ENCODE measurements at regions not wholly inside any gene's neighbourhood (a gene's known extent, or its start where the extent isn't known, plus 50 kb on each side); places are given as distances from the start of the nearest gene placed in this dataset.

DNA sequence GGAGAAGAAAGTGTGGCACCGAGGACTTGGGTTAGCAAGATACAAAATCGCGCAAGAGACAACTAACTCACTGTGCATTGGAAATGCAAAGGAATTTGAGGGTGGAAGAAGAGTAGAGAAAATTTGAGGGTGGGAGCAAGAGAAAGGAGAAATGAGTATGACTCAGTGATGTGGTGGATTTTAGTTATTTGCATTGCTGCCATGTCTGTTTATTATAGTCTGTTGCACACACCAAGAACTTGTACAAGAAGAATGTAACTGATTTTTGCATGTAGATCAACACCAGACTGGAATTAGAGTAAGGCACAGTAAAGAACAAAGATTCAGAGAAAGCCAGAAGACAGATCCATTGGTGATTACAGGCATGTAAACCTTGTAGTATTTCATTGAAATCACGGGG is 71.6 kb upstream of the SMIM36 start:
- Histone ChIP-seq H3K4me1 (ENCODE audit: control insufficient read depth, extremely low read depth, insufficient read depth, low read length) (no peaks in the 10 kb centered on the region), H3K79me2 (ENCODE audit: control insufficient read depth, insufficient read depth, low read length) (no peaks in the 10 kb centered on the region), H3K36me3 (ENCODE audit: control insufficient read depth in 2 of 2, extremely low read depth in 1 of 2, insufficient read depth in 2 of 2, low read length in 2 of 2) (no peaks in the 10 kb centered on the region), H3K9ac (ENCODE audit: control insufficient read depth, extremely low read depth, insufficient read depth, low read length) (no peak overlapping the region), H3K4me3 (ENCODE audit: control insufficient read depth in 2 of 3, extremely low read depth in 1 of 3, insufficient read depth in 2 of 3, low read depth in 1 of 3, low read length in 3 of 3) (no peak overlapping the region), H3K27me3 (ENCODE audit: control insufficient read depth, extremely low read depth, insufficient read depth, low read length) (no peaks in the 10 kb centered on the region), H3K4me2 (ENCODE audit: control insufficient read depth, extremely low read depth, insufficient read depth, low read depth, low read length) (no peak overlapping the region), H3K9me1 (ENCODE audit: control insufficient read depth, extremely low read depth, insufficient read depth, low read length) (no peaks in the 10 kb centered on the region), H4K20me1 (ENCODE audit: control insufficient read depth, extremely low read depth, insufficient read depth, low read length) (no peaks in the 10 kb centered on the region), H2AFZ (ENCODE audit: control insufficient read depth, low read length) (no peak overlapping the region), H3K27ac (ENCODE audit: control insufficient read depth, insufficient read depth, low read length) (no peak overlapping the region), H3K9me3 (ENCODE audit: control insufficient read depth, low read depth, low read length) (no peaks in the 10 kb centered on the region)
- FAIRE-seq (no peak), DNase-seq (ENCODE audit: low read depth, low spot score) (no peak)
- no peak for TF ChIP-seq EZH2 (IDR thresholded peaks at IDR 0.05; ENCODE audit: low read length)
- no peak for TF ChIP-seq CTCF (optimal IDR thresholded peaks at IDR 0.05 in 1 of 3, IDR thresholded peaks at IDR 0.05 in 1 of 3, conservative IDR thresholded peaks at IDR 0.05 in 1 of 3; ENCODE audit: extremely low read depth in 1 of 3, insufficient read depth in 2 of 3, low read length in 3 of 3)
- dilution Hi-C loops (cut with MboI; ENCODE audit: extremely low pct_ligation_motif_present, low sequenced_read_pairs): no loop called here

- Histone ChIP-seq H3K9ac (ENCODE audit: control insufficient read depth, extremely low read depth, insufficient read depth, low read length) (no peak overlapping the region), H3K9me1 (ENCODE audit: control insufficient read depth, extremely low read depth, insufficient read depth, low read length) (no peaks in the 10 kb centered on the region), H3K4me2 (ENCODE audit: control insufficient read depth, extremely low read depth, insufficient read depth, low read depth, low read length) (no peak overlapping the region), H3K36me3 (ENCODE audit: control insufficient read depth in 2 of 2, extremely low read depth in 1 of 2, insufficient read depth in 2 of 2, low read length in 2 of 2) (no peaks in the 10 kb centered on the region), H2AFZ (ENCODE audit: control insufficient read depth, low read length) (no peak overlapping the region), H3K4me1 (ENCODE audit: control insufficient read depth, extremely low read depth, insufficient read depth, low read length) (peaks cover 15% of the 10 kb centered on the region), H3K9me3 (ENCODE audit: control insufficient read depth, low read depth, low read length) (no peaks in the 10 kb centered on the region), H3K27me3 (ENCODE audit: control insufficient read depth, extremely low read depth, insufficient read depth, low read length) (no peaks in the 10 kb centered on the region), H3K27ac (ENCODE audit: control insufficient read depth, insufficient read depth, low read length) (no peak overlapping the region), H4K20me1 (ENCODE audit: control insufficient read depth, extremely low read depth, insufficient read depth, low read length) (no peaks in the 10 kb centered on the region), H3K79me2 (ENCODE audit: control insufficient read depth, insufficient read depth, low read length) (no peaks in the 10 kb centered on the region), H3K4me3 (ENCODE audit: control insufficient read depth in 2 of 3, extremely low read depth in 1 of 3, insufficient read depth in 2 of 3, low read depth in 1 of 3, low read length in 3 of 3) (no peak overlapping the region)
- dilution Hi-C loops (cut with MboI; ENCODE audit: extremely low pct_ligation_motif_present, low sequenced_read_pairs): no loop called here
- FAIRE-seq: no peak
- no peak for TF ChIP-seq CTCF (optimal IDR thresholded peaks at IDR 0.05 in 1 of 3, IDR thresholded peaks at IDR 0.05 in 1 of 3, conservative IDR thresholded peaks at IDR 0.05 in 1 of 3; ENCODE audit: extremely low read depth in 1 of 3, insufficient read depth in 2 of 3, low read length in 3 of 3)
- no peak for TF ChIP-seq EZH2 (IDR thresholded peaks at IDR 0.05; ENCODE audit: low read length)
- no peak for DNase-seq (ENCODE audit: low read depth, low spot score)
Measured at GRCh38 chr17:55580596-55581133, 69.4 kb upstream of the SMIM36 start.

Data from keratinocyte (primary cell).